BE2C (cell line): ENCODE measurements at regions not wholly inside any gene's neighbourhood (a gene's known extent, or its start where the extent isn't known, plus 50 kb on each side); places are given as distances from the start of the nearest gene placed in this dataset.
"Not testable (repeated sequence)": the region's sequence is repeated elsewhere in the genome, so short reads cannot be mapped to it uniquely, and the experiment has no call there.

Source experiments
- DNase-seq: peaks from one replicate; pipeline ENCODE4 v3.0.0-alpha.2; 2020
- H3K27me3 ChIP-seq: fragments of 250-450 bp; sonication (Bioruptor Pico); 2 replicates; pipeline ENCODE4 v1.5.1; 2020; ENCODE audit warnings: mild to moderate bottlenecking
- H3K36me3 ChIP-seq: fragments of 250-450 bp; sonication (Bioruptor Pico); 2 replicates; pipeline ENCODE4 v1.5.1; 2020; ENCODE audit warnings: mild to moderate bottlenecking
- H3K4me1 ChIP-seq: fragments of 250-450 bp; sonication (Bioruptor Pico); 2 replicates; pipeline ENCODE4 v1.5.1; 2020
- H3K4me3 ChIP-seq: 2 replicates; pipeline ENCODE4 v1.5.1; 2011; ENCODE audit warnings: low read depth, low read length
- H3K9me3 ChIP-seq: fragments of 250-450 bp; sonication (Bioruptor Pico); 2 replicates; pipeline ENCODE4 v1.5.1; 2020
- TF ChIP-seq, protein P1 (sequence below): IDR thresholded peaks from 2 replicates; pipeline ENCODE4 v1.5.1; 2012; ENCODE audit warnings: mild to moderate bottlenecking, low read depth, low read length

GRCh38 chr14:84086714-84087113 is 1443.2 kb upstream of the FLRT2 start:
- DNase-seq: no peak
- Histone ChIP-seq H3K36me3 (no peaks in the 10 kb centered on the region), H3K9me3 (no peaks in the 10 kb centered on the region; the same call in none of the 2 replicates), H3K4me3 (no peak overlapping the region), H3K27me3 (no peaks in the 10 kb centered on the region), H3K4me1 (no peaks in the 10 kb centered on the region)
- TF ChIP-seq, protein P1, sequence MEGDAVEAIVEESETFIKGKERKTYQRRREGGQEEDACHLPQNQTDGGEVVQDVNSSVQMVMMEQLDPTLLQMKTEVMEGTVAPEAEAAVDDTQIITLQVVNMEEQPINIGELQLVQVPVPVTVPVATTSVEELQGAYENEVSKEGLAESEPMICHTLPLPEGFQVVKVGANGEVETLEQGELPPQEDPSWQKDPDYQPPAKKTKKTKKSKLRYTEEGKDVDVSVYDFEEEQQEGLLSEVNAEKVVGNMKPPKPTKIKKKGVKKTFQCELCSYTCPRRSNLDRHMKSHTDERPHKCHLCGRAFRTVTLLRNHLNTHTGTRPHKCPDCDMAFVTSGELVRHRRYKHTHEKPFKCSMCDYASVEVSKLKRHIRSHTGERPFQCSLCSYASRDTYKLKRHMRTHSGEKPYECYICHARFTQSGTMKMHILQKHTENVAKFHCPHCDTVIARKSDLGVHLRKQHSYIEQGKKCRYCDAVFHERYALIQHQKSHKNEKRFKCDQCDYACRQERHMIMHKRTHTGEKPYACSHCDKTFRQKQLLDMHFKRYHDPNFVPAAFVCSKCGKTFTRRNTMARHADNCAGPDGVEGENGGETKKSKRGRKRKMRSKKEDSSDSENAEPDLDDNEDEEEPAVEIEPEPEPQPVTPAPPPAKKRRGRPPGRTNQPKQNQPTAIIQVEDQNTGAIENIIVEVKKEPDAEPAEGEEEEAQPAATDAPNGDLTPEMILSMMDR: no peak

GRCh38 chr14:84087986-84088531 is 1441.9 kb upstream of the FLRT2 start:
- TF ChIP-seq, protein P1: no peak
- Histone ChIP-seq H3K9me3 (no peaks in the 10 kb centered on the region; the same call in none of the 2 replicates), H3K4me1 (no peaks in the 10 kb centered on the region), H3K36me3 (no peaks in the 10 kb centered on the region), H3K27me3 (no peaks in the 10 kb centered on the region), H3K4me3 (no peak overlapping the region)
- DNase-seq: no peak

GRCh38 chr14:84090837-84091236 is 1439.1 kb upstream of the FLRT2 start:
- Histone ChIP-seq H3K4me3 (no peak overlapping the region), H3K27me3 (no peaks in the 10 kb centered on the region), H3K9me3 (no peaks in the 10 kb centered on the region; the same call in none of the 2 replicates), H3K4me1 (no peaks in the 10 kb centered on the region), H3K36me3 (no peaks in the 10 kb centered on the region)
- no peak for DNase-seq
- TF ChIP-seq, protein P1: no peak

DNA sequence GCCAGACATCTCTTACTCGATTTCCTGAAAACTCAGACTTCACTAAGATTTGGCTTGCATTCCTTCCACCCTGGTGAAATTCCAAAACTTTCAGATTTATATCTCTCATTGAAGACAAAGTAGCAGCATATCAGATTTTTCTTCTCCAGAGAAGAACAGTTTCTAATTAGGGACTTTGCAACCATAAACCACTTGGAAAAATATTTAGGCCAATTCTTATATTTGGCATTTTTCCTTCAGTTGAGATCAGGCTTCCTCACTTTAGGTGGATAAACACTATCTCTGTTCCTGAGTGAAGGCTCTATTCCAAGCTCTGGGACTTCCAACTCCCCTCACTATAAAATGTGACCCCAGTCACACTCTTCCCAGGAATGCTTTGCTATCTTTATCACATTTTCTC is 1434.3 kb upstream of the FLRT2 start:
- Histone ChIP-seq H3K4me1 (no peaks in the 10 kb centered on the region), H3K4me3 (no peak overlapping the region), H3K27me3 (no peaks in the 10 kb centered on the region), H3K36me3 (no peaks in the 10 kb centered on the region), H3K9me3 (no peaks in the 10 kb centered on the region; the same call in 1 of the 2 replicates)
- DNase-seq: no peak
- TF ChIP-seq, protein P1: no peak

GRCh38 chr14:84098261-84098660 is 1431.7 kb upstream of the FLRT2 start:
- H3K27me3 ChIP-seq: no peaks in the 10 kb centered on the region
- no peaks in the 10 kb centered on the region for H3K9me3 ChIP-seq
- no peak overlapping the region for H3K4me3 ChIP-seq
- no peak for DNase-seq
- H3K4me1 ChIP-seq: no peaks in the 10 kb centered on the region
- TF ChIP-seq, protein P1: no peak
- no peaks in the 10 kb centered on the region for H3K36me3 ChIP-seq

GRCh38 chr14:84099560-84099959 is 1430.4 kb upstream of the FLRT2 start:
- H3K36me3 ChIP-seq, H3K4me3 ChIP-seq, H3K9me3 ChIP-seq, H3K4me1 ChIP-seq, DNase-seq, H3K27me3 ChIP-seq: not testable (repeated sequence)
